ENCODE measurements at regions not wholly inside any gene's neighbourhood (a gene's known extent, or its start where the extent isn't known, plus 50 kb on each side); places are given as distances from the start of the nearest gene placed in this dataset.

DNA sequence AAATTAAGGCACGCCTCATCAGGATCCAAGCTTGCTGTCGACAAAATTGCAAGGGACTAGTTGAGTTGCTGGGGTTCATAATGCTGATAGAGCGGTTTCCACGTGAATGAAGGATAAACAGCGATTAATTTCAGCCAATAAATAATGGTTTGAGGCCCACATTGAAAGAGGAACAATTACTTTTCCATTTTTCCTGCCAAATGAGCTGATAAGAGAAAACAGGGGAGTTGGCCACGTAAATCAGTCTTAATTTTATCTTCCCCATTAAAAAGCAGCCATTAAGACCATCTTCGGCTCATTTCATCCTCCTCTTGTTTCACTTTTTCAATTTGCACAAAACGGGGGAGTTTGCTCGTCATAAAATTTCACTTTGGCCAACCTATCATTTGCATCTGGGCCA is 235.5 kb upstream of the RRP15 start:
- Histone ChIP-seq H3K4me1 (replicated peaks in 1 of 4; ENCODE audit: control insufficient read depth in 3 of 4, insufficient read depth in 4 of 4, low read length in 3 of 4) (peaks cover 2 to 6% (median 3%) of the 10 kb centered on the region in 4 experiments; a peak in 5 of 7 replicates), H3K14ac (ENCODE audit: insufficient read length) (no peak overlapping the region), H3K9me3 (ENCODE audit: insufficient read depth in 2 of 2, low read depth in 1 of 2, low read length in 1 of 2) (no peaks in the 10 kb centered on the region), H3K9ac (replicated peaks in 1 of 4; ENCODE audit: extremely low read depth in 1 of 4, low read depth in 3 of 4, low read length in 3 of 4) (no peak overlapping the region), H3K4me3 (ENCODE audit: extremely low read depth in 1 of 4, insufficient read depth in 2 of 4, low read depth in 3 of 4, low read length in 4 of 4) (no peak overlapping the region), H2AFZ (ENCODE audit: low read length) (no peak overlapping the region), H4K91ac (replicated peaks; ENCODE audit: insufficient read length, low read length) (no peak overlapping the region), H3K27me3 (replicated peaks in 1 of 4; ENCODE audit: control insufficient read depth in 3 of 4, extremely low read depth in 1 of 4, insufficient read depth in 3 of 4, low read length in 3 of 4) (no peaks in the 10 kb centered on the region), H2BK12ac (ENCODE audit: low read depth, low read length) (no peak overlapping the region), H4K20me1 (replicated peaks in 1 of 2; ENCODE audit: control insufficient read depth in 1 of 2, insufficient read depth in 2 of 2, low read length in 2 of 2) (no peaks in the 10 kb centered on the region), H2BK20ac (ENCODE audit: low read length) (no peak overlapping the region), H3K79me1 (ENCODE audit: low read depth, low read length) (no peaks in the 10 kb centered on the region), H3K4me2 (ENCODE audit: insufficient read depth in 1 of 2, low read depth in 2 of 2, low read length in 2 of 2) (no peak overlapping the region), H2BK120ac (replicated peaks; ENCODE audit: low read depth, low read length) (no peak overlapping the region), H2BK15ac (ENCODE audit: low read length) (no peak overlapping the region), H4K8ac (ENCODE audit: extremely low read depth, insufficient read depth, low read length) (no peak overlapping the region), H2BK5ac (ENCODE audit: low read depth, low read length) (no peak overlapping the region), H3K23me2 (ENCODE audit: low read depth, low read length) (no peaks in the 10 kb centered on the region; the same call in 1 of the 2 replicates), H3K36me3 (ENCODE audit: control insufficient read depth in 2 of 4, insufficient read depth in 4 of 4, low read length in 3 of 4) (no peaks in the 10 kb centered on the region), H3K56ac (replicated peaks; ENCODE audit: insufficient read length, low read depth, low read length) (no peak overlapping the region), H3K27ac (ENCODE audit: low read depth, low read length) (no peak overlapping the region), H3K18ac (ENCODE audit: extremely low read depth, low read length) (no peak overlapping the region), H3K23ac (ENCODE audit: insufficient read length) (no peak overlapping the region), H4K5ac (ENCODE audit: insufficient read length, low read depth, low read length) (no peak overlapping the region), H3K79me2 (ENCODE audit: control insufficient read depth in 1 of 2, insufficient read depth in 2 of 2, low read length in 2 of 2) (no peaks in the 10 kb centered on the region), H2AK5ac (ENCODE audit: low read depth, low read length) (no peak overlapping the region), H3K4ac (replicated peaks; ENCODE audit: insufficient read length, low read depth, low read length) (no peak overlapping the region)
- no peak for TF ChIP-seq BRCA1 (IDR thresholded peaks at IDR 0.05; ENCODE audit: low read depth, low read length)
- no peak for TF ChIP-seq EGR1 (IDR thresholded peaks at IDR 0.05; ENCODE audit: borderline replicate concordance, low read depth, low read length)
- TF ChIP-seq EZH2 (IDR thresholded peaks at IDR 0.05; ENCODE audit: low read depth, low read length, severe bottlenecking) = no peak
- no peak for TF ChIP-seq CREB1 (IDR thresholded peaks at IDR 0.05)
- TF ChIP-seq, protein P1, sequence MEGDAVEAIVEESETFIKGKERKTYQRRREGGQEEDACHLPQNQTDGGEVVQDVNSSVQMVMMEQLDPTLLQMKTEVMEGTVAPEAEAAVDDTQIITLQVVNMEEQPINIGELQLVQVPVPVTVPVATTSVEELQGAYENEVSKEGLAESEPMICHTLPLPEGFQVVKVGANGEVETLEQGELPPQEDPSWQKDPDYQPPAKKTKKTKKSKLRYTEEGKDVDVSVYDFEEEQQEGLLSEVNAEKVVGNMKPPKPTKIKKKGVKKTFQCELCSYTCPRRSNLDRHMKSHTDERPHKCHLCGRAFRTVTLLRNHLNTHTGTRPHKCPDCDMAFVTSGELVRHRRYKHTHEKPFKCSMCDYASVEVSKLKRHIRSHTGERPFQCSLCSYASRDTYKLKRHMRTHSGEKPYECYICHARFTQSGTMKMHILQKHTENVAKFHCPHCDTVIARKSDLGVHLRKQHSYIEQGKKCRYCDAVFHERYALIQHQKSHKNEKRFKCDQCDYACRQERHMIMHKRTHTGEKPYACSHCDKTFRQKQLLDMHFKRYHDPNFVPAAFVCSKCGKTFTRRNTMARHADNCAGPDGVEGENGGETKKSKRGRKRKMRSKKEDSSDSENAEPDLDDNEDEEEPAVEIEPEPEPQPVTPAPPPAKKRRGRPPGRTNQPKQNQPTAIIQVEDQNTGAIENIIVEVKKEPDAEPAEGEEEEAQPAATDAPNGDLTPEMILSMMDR (IDR thresholded peaks at IDR 0.05; ENCODE audit: control extremely low read depth in 1 of 3, insufficient read depth in 1 of 3, low read depth in 1 of 3, low read length in 3 of 3) = no peak
- no peak for TF ChIP-seq ZNF274 (IDR thresholded peaks at IDR 0.05; ENCODE audit: borderline replicate concordance, extremely low read depth, low read length)
- TF ChIP-seq, protein P2, sequence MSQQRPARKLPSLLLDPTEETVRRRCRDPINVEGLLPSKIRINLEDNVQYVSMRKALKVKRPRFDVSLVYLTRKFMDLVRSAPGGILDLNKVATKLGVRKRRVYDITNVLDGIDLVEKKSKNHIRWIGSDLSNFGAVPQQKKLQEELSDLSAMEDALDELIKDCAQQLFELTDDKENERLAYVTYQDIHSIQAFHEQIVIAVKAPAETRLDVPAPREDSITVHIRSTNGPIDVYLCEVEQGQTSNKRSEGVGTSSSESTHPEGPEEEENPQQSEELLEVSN (IDR thresholded peaks at IDR 0.05) = no peak
- TF ChIP-seq RAD21 (IDR thresholded peaks at IDR 0.05 in 1 of 2, conservative IDR thresholded peaks at IDR 0.05 in 1 of 2; ENCODE audit: low read depth in 2 of 2, low read length in 2 of 2) = no peak
- TF ChIP-seq TAF1 (IDR thresholded peaks at IDR 0.05; ENCODE audit: low read depth, low read length) = no peak
- no peak for TF ChIP-seq SIN3A (conservative IDR thresholded peaks at IDR 0.05 in 1 of 2, IDR thresholded peaks at IDR 0.05 in 1 of 2; ENCODE audit: low read depth in 1 of 2, low read length in 2 of 2)
- no peak for FAIRE-seq
- no peak for DNase-seq (ENCODE audit: low read depth in 1 of 2, low spot score in 2 of 2)
- CTCF ChIA-PET (ENCODE audit: partially characterized antibody) = interaction anchor here (1.0 to 3.1 kb wide), 6 partner anchors 9 to 88 kb away, joined by 3 to 15 read pairs (median 6); no protein-coding TSS in a partner anchor
- 81% methylated on average over 9 of the region's 9 CpGs; no CpG with 5 or more reads in 1 of the 2 experiments for WGBS, 2 experiments (ENCODE audit: extremely low coverage in 1 of 2, insufficient coverage in 1 of 2, insufficient read length in 1 of 2, insufficient replicate concordance in 2 of 2, low coverage in 1 of 2, low lambda C conversion rate in 2 of 2, missing lambda C conversion rate in 1 of 2)
- POLR2A ChIA-PET (ENCODE audit: partially characterized antibody) = no interaction called here
